B cell (primary cell): ENCODE measurements at regions not wholly inside any gene's neighbourhood (a gene's known extent, or its start where the extent isn't known, plus 50 kb on each side); places are given as distances from the start of the nearest gene placed in this dataset.

Experiments
- ATAC-seq: fragments of 200-7000 bp; cut with Tn5 transposase; one replicate; pipeline ENCODE4 v1.10.0; 2021; ENCODE audit warnings: low read depth, mild to moderate bottlenecking, moderate number of reproducible peaks, moderate library complexity
- CTCF ChIA-PET: fragments of 350-600 bp; sonication (Branson Sonifier 250); formaldehyde crosslinking; loops from one replicate; lab custom pipeline; 2021; ENCODE audit warnings: antibody characterized with exemption, inconsistent platforms; lab: Charles Lee
- POLR2A ChIA-PET: fragments of 350-600 bp; sonication (Branson Sonifier 250); formaldehyde crosslinking; loops from one replicate; lab custom pipeline; 2021; ENCODE audit warnings: antibody characterized with exemption; lab: Charles Lee
- DNase-seq: peaks from one replicate; pipeline ENCODE4 v3.0.0; 2013
- H2AFZ ChIP-seq: 2 replicates; pipeline ENCODE4 v1.6.1; 2012; ENCODE audit warnings: mild to moderate bottlenecking, low read depth, low read length; ENCODE audit not compliant: insufficient read depth, poor library complexity, severe bottlenecking
- H3K27ac ChIP-seq, 2 donors: 1 replicate in 1 of 2; 2 replicates in 1 of 2; pipeline ENCODE4 v1.5.1; 2012 to 2013; ENCODE audit warnings: low read length in 2 of 2, mild to moderate bottlenecking in 2 of 2, moderate library complexity in 1 of 2
- H3K27me3 ChIP-seq, 4 experiments: fragments of 200-600 bp in 1 of 4; sonication (generic) in 1 of 4; replicated peaks in 1 of 4; 1 replicate in 2 of 4; 2 replicates in 2 of 4; pipeline versions ENCODE4 v1.6.1 to v1.7.0; 2013 to 2016; ENCODE audit warnings: low read length in 3 of 4, mild to moderate bottlenecking in 2 of 4, mixed read lengths in 1 of 4, moderate library complexity in 1 of 4; ENCODE audit not compliant: insufficient read depth in 4 of 4, control insufficient read depth in 3 of 4; ENCODE audit errors: control extremely low read depth in 1 of 4
- H3K36me3 ChIP-seq, 2 experiments: replicated peaks in 1 of 2; 1 replicate in 1 of 2; 2 replicates in 1 of 2; pipeline versions ENCODE4 v1.6.1 to v1.7.1; 2013; ENCODE audit warnings: low read length in 1 of 2; ENCODE audit not compliant: insufficient read depth in 2 of 2, control insufficient read depth in 1 of 2; ENCODE audit errors: control extremely low read depth in 1 of 2, extremely low read depth in 1 of 2
- H3K4me1 ChIP-seq, 2 donors: fragments of 200-600 bp in 1 of 2; sonication (generic) in 1 of 2; 1 replicate in 1 of 2; 2 replicates in 1 of 2; pipeline versions ENCODE4 v1.5.1 to v1.6.1; 2013 to 2017; ENCODE audit warnings: low read length in 2 of 2; ENCODE audit not compliant: control insufficient read depth in 2 of 2, insufficient read depth in 2 of 2
- H3K4me2 ChIP-seq: replicated peaks from 2 replicates; pipeline ENCODE3; 2012; ENCODE audit warnings: mild to moderate bottlenecking, low read depth, low read length; ENCODE audit not compliant: poor library complexity, severe bottlenecking
- H3K4me3 ChIP-seq, 5 experiments: fragments of 200-600 bp in 1 of 5; sonication (generic) in 1 of 5; 1 replicate in 3 of 5; 2 replicates in 2 of 5; pipeline versions ENCODE4 v1.5.1 to v1.7.0; 2011 to 2016; ENCODE audit warnings: low read length in 4 of 5, mild to moderate bottlenecking in 4 of 5, low read depth in 2 of 5, control low read depth in 1 of 5, moderate library complexity in 1 of 5; ENCODE audit not compliant: insufficient read depth in 1 of 5; ENCODE audit errors: control extremely low read depth in 1 of 5, extremely low read depth in 1 of 5
- H3K79me2 ChIP-seq: fragments of 200-600 bp; sonication (generic); one replicate; pipeline ENCODE4 v1.6.0; 2016; ENCODE audit warnings: low read length; ENCODE audit not compliant: control insufficient read depth, insufficient read depth
- H3K9ac ChIP-seq: fragments of 200-600 bp; sonication (generic); 2 replicates; pipeline ENCODE4 v1.6.1; 2017; ENCODE audit warnings: mild to moderate bottlenecking, low read length, moderate library complexity
- H3K9me3 ChIP-seq, 3 donors: one replicate each; pipeline versions ENCODE4 v1.6.1 to v1.7.1; 2013; ENCODE audit warnings: low read length in 2 of 3; ENCODE audit not compliant: control insufficient read depth in 2 of 3, insufficient read depth in 1 of 3; ENCODE audit errors: control extremely low read depth in 1 of 3
- H4K20me1 ChIP-seq: 2 replicates; pipeline ENCODE4 v1.6.0; 2012; ENCODE audit warnings: mild to moderate bottlenecking, low read length; ENCODE audit not compliant: insufficient read depth, control insufficient read depth, poor library complexity, severe bottlenecking
- H3K27ac Mint-ChIP-seq: one replicate; pipeline ENCODE4 v1.8.0; 2021; ENCODE audit warnings: mixed read lengths
- H3K27me3 Mint-ChIP-seq: one replicate; pipeline ENCODE4 v1.8.0; 2021; ENCODE audit warnings: mixed read lengths
- H3K4me1 Mint-ChIP-seq: one replicate; pipeline ENCODE4 v1.8.0; 2021; ENCODE audit warnings: mixed read lengths
- H3K4me3 Mint-ChIP-seq: one replicate; pipeline ENCODE4 v1.8.0; 2021; ENCODE audit warnings: mixed read lengths
- H3K9me3 Mint-ChIP-seq: one replicate; pipeline ENCODE4 v1.8.0; 2022; ENCODE audit warnings: mixed read lengths; ENCODE audit not compliant: insufficient read depth
- CTCF ChIP-seq: fragments of 200-600 bp; IDR thresholded peaks from one replicate; pipeline ENCODE4 v1.8.0; 2022; ENCODE audit warnings: antibody characterized with exemption, mild to moderate bottlenecking
- EZH2 ChIP-seq: IDR thresholded peaks from 2 replicates; pipeline ENCODE4 v1.6.1; 2012; ENCODE audit warnings: borderline replicate concordance, low read depth, mild to moderate bottlenecking, moderate library complexity, low read length; ENCODE audit not compliant: insufficient read depth, poor library complexity, severe bottlenecking
- WGBS: methylation state at CpG from one replicate; pipeline ENCODE4 v1.1.5; 2013; ENCODE audit warnings: missing lambda C conversion rate; ENCODE audit not compliant: insufficient coverage; 5-methylcytosine and 5-hydroxymethylcytosine counted together
- intact Hi-C: fragments of 100-400 bp; cut with micrococcal nuclease; formaldehyde crosslinking; loops from one replicate; pipeline ENCODE4 v1.10.0; 2022

GRCh38 chr13:44833626-44834025 is 155.6 kb downstream of the NUFIP1 start:
- no peaks in the 10 kb centered on the region for H3K9me3 Mint-ChIP-seq
- ChIA-PET CTCF (no interaction called here), POLR2A (no interaction called here)
- no peak overlapping the region for H3K27ac Mint-ChIP-seq
- intact Hi-C loops: no loop called here
- Histone ChIP-seq H2AFZ (no peak overlapping the region), H3K9ac (no peak overlapping the region), H3K27ac (no peak overlapping the region), H3K79me2 (no peaks in the 10 kb centered on the region), H3K9me3 (peaks cover 0 to 4% (median 0%) of the 10 kb centered on the region in 3 donors), H4K20me1 (no peaks in the 10 kb centered on the region), H3K27me3 (peaks cover 0 to 2% (median 0%) of the 10 kb centered on the region in 4 experiments), H3K4me1 (no peaks in the 10 kb centered on the region), H3K4me3 (no peak overlapping the region), H3K36me3 (no peaks in the 10 kb centered on the region), H3K4me2 (no peak overlapping the region)
- no peak overlapping the region for H3K4me3 Mint-ChIP-seq
- peaks cover 4% of the 10 kb centered on the region for H3K27me3 Mint-ChIP-seq
- DNase-seq (no peak), ATAC-seq (no peak)
- TF ChIP-seq CTCF (no peak), EZH2 (no peak)
- 90% methylated on average over 2 of the region's 7 CpGs for WGBS
- H3K4me1 Mint-ChIP-seq: no peaks in the 10 kb centered on the region

GRCh38 chr13:44833139-44833538 is 156.1 kb downstream of the NUFIP1 start:
- Histone ChIP-seq H3K4me3 (no peak overlapping the region), H3K27ac (no peak overlapping the region), H4K20me1 (no peaks in the 10 kb centered on the region), H3K4me1 (no peaks in the 10 kb centered on the region), H3K9me3 (peaks cover 0 to 4% (median 0%) of the 10 kb centered on the region in 3 donors), H3K79me2 (no peaks in the 10 kb centered on the region), H3K27me3 (peaks cover 0 to 2% (median 0%) of the 10 kb centered on the region in 4 experiments), H2AFZ (no peak overlapping the region), H3K9ac (no peak overlapping the region), H3K36me3 (no peaks in the 10 kb centered on the region), H3K4me2 (no peak overlapping the region)
- ChIA-PET POLR2A (no interaction called here), CTCF (interaction anchor here (0.7 kb wide), 1 partner anchor 127 kb away, joined by 6 read pairs; no protein-coding TSS in a partner anchor)
- Mint-ChIP-seq H3K27me3 (peaks cover 4% of the 10 kb centered on the region), H3K4me1 (no peaks in the 10 kb centered on the region), H3K9me3 (no peaks in the 10 kb centered on the region), H3K27ac (no peak overlapping the region), H3K4me3 (no peak overlapping the region)
- ATAC-seq: no peak
- no CpG with 5 or more reads among the region's 4 CpGs for WGBS
- intact Hi-C loops: no loop called here
- no peak for TF ChIP-seq EZH2
- DNase-seq: no peak
